MCF 10A (cell line): ENCODE measurements at regions not wholly inside any gene's neighbourhood (a gene's known extent, or its start where the extent isn't known, plus 50 kb on each side); places are given as distances from the start of the nearest gene placed in this dataset.
"Not testable (repeated sequence)": the region's sequence is repeated elsewhere in the genome, so short reads cannot be mapped to it uniquely, and the experiment has no call there.

Experiments
- BruUV-seq: library from RNA; stranded (reverse); fragments of 400-500 nt; replicated peaks from 2 replicates; lab custom pipeline; 2021; lab: Mats Ljungman, UMichigan
- CTCF ChIA-PET: fragments of 300-600 bp; sonication (Branson Sonifier 250); formaldehyde crosslinking; extraction: SDS; loops from one replicate; lab custom pipeline; 2021; ENCODE audit warnings: antibody characterized with exemption, inconsistent platforms; lab: Yijun Ruan, JAX
- POLR2A ChIA-PET: fragments of 300-600, 350-650 bp; sonication (Branson Sonifier 250); formaldehyde crosslinking; extraction: SDS; loops from one replicate; lab custom pipeline; 2020; ENCODE audit warnings: antibody characterized with exemption, inconsistent platforms; lab: Yijun Ruan, JAX
- DNase-seq: peaks from one replicate; pipeline ENCODE4 v3.0.0-alpha.2; 2018; ENCODE audit not compliant: unreplicated experiment
- H3K27ac Mint-ChIP-seq: one replicate; pipeline ENCODE4 v1.8.0; 2022; ENCODE audit warnings: mild to moderate bottlenecking, low read depth, mixed read lengths; ENCODE audit not compliant: unreplicated experiment
- H3K27me3 Mint-ChIP-seq: one replicate; pipeline ENCODE4 v1.8.0; 2022; ENCODE audit warnings: mixed read lengths; ENCODE audit not compliant: insufficient read depth, unreplicated experiment
- H3K36me3 Mint-ChIP-seq: one replicate; pipeline ENCODE4 v1.8.0; 2022; ENCODE audit warnings: mild to moderate bottlenecking, moderate library complexity, mixed read lengths; ENCODE audit not compliant: insufficient read depth, unreplicated experiment
- H3K4me1 Mint-ChIP-seq: one replicate; pipeline ENCODE4 v1.8.0; 2022; ENCODE audit warnings: mixed read lengths; ENCODE audit not compliant: insufficient read depth, unreplicated experiment
- H3K4me3 Mint-ChIP-seq: one replicate; pipeline ENCODE4 v1.8.0; 2022; ENCODE audit warnings: mild to moderate bottlenecking, moderate library complexity, mixed read lengths; ENCODE audit not compliant: unreplicated experiment
- H3K9me3 Mint-ChIP-seq: one replicate; pipeline ENCODE4 v1.8.0; 2022; ENCODE audit warnings: mixed read lengths; ENCODE audit not compliant: unreplicated experiment
- CTCF ChIP-seq: fragments of 200-600 bp; IDR thresholded peaks from one replicate; pipeline ENCODE4 v1.8.0; 2022; ENCODE audit warnings: antibody characterized with exemption, mild to moderate bottlenecking; ENCODE audit not compliant: unreplicated experiment
- intact Hi-C: fragments of 100-400 bp; cut with micrococcal nuclease; formaldehyde crosslinking; loops from 2 replicates; pipeline ENCODE4 v1.14.1; 2022

DNA sequence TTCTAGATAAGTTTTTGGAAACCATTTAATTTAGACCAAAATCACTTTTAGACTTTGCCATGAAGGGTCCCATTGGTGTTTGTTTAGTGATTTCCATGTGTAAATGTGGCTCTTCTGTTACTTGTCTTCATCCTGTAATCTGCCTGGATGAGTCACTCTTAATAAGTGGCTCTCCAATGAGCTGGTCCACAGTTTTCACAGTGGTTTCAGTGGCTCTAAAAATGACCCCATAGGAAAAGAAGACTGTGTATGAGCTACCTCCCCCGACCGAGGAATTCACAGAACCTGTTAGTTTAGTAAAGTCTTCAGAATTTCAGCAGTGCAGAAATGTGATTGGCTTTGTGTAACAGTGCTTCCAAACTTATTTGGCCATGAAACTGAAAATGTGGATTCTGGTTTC is 492.0 kb upstream of the MARCKS start:
- Mint-ChIP-seq H3K4me3 (no peak overlapping the region), H3K9me3 (peaks cover 8% of the 10 kb centered on the region), H3K4me1 (peaks cover 23% of the 10 kb centered on the region), H3K27me3 (no peaks in the 10 kb centered on the region), H3K27ac (no peak overlapping the region), H3K36me3 (no peaks in the 10 kb centered on the region)
- intact Hi-C loops: no loop called here
- TF ChIP-seq CTCF: no peak
- POLR2A ChIA-PET: interaction anchor here (1.0 kb wide), 1 partner anchor 20 kb away, joined by 3 read pairs; no protein-coding TSS in a partner anchor
- BruUV-seq: no TSS peak
- DNase-seq: no peak
- CTCF ChIA-PET: no interaction called here

- TF ChIP-seq CTCF: no peak
- no peak overlapping the region for H3K4me3 Mint-ChIP-seq
- H3K4me1 Mint-ChIP-seq: peaks cover 15% of the 10 kb centered on the region
- DNase-seq: no peak
- CTCF ChIA-PET: no interaction called here
- no peaks in the 10 kb centered on the region for H3K36me3 Mint-ChIP-seq
- peaks cover 8% of the 10 kb centered on the region for H3K9me3 Mint-ChIP-seq
- intact Hi-C loops: no loop called here
- BruUV-seq: no TSS peak
- POLR2A ChIA-PET: no interaction called here
- no peak overlapping the region for H3K27ac Mint-ChIP-seq
- H3K27me3 Mint-ChIP-seq: no peaks in the 10 kb centered on the region
These were observed 490.6 kb upstream of the MARCKS start for GRCh38 chr6:113366505-113366904.

DNA sequence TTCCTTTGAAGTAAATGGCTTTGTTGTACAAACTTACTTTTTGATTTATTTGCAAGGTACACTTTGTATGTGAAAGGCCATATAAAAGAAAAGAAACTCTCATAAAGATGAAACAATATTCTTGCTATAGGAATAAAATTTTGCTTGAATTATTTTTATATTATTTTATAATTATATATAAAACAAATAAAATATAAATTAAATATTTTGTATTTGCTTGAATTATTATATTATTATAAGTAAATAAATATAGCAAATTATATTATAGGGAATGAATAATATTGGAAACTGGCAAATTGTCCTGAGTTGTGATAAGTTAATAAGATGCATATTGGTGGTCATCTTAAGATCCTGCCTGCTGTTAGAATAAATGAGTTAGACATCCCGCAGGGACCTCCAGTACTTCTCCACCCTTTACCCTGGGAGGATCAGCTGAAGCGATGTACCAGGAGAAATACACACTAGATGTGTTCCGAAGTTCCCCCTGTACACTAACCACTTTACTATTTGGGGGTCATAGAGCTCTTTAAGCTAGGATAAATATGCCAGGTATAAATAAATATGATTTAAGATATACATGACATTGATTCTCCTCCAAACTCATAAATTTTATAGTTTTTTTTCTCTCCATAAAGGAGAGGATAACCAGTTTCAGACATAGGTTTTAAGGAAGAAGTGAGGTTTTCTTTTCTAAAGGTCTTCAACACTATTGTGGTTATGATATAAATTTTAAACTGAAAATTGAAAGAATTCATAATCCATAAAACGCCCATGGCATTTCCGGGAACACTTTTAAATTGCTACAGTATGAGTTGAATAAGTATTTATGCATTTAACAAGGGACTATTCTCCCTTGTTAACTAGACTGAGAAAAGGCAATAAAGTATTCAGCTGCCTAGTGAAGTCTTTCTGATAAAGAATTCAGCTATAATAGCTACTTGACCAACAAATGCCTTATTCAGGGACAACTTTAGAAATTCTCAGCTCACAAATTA is 486.3 kb upstream of the MARCKS start:
- Mint-ChIP-seq H3K27ac (no peak overlapping the region), H3K4me1 (no peaks in the 10 kb centered on the region), H3K36me3 (no peaks in the 10 kb centered on the region), H3K27me3 (no peaks in the 10 kb centered on the region), H3K9me3 (no peaks in the 10 kb centered on the region), H3K4me3 (no peak overlapping the region)
- intact Hi-C loops: no loop called here
- no peak for DNase-seq
- POLR2A ChIA-PET: interaction anchor here (0.6 kb wide), 1 partner anchor 74 kb away, joined by 3 read pairs; no protein-coding TSS in a partner anchor
- CTCF ChIA-PET: interaction anchor here (0.5 to 1.3 kb wide), 3 partner anchors 381 to 1154 kb away, joined by 3 read pairs; no protein-coding TSS in a partner anchor
- no peak for TF ChIP-seq CTCF
- no TSS peak for BruUV-seq

GRCh38 chr6:113375466-113375865 is 481.7 kb upstream of the MARCKS start:
- H3K27ac Mint-ChIP-seq, H3K36me3 Mint-ChIP-seq, H3K4me1 Mint-ChIP-seq, H3K9me3 Mint-ChIP-seq, POLR2A ChIA-PET, intact Hi-C loops, BruUV-seq, DNase-seq, H3K27me3 Mint-ChIP-seq, H3K4me3 Mint-ChIP-seq: not testable (repeated sequence)
- CTCF ChIA-PET: interaction anchor here (0.6 kb wide), 1 partner anchor 702 kb away, joined by 3 read pairs; no protein-coding TSS in a partner anchor
